ENCODE measurements at regions not wholly inside any gene's neighbourhood (a gene's known extent, or its start where the extent isn't known, plus 50 kb on each side); places are given as distances from the start of the nearest gene placed in this dataset.
A peak's percentile ranks its signal among the peaks of the same experiment; 100 is the strongest.

GRCh38 chr1:76018045-76018444, 56.5 kb upstream of the ST6GALNAC3 start:
- no peaks in the 10 kb centered on the region for H3K4me1 ChIP-seq
- TF ChIP-seq CTCF (IDR thresholded peaks at IDR 0.05) (no peak), POLR2A (IDR thresholded peaks at IDR 0.05) (no peak)
- no peak overlapping the region for H3K27ac ChIP-seq
- no peak for DNase-seq
- no peak overlapping the region for H3K4me3 ChIP-seq
- H3K9me3 ChIP-seq: no peaks in the 10 kb centered on the region
- H3K36me3 ChIP-seq: no peaks in the 10 kb centered on the region
- H3K27me3 ChIP-seq: no peaks in the 10 kb centered on the region

GRCh38 chr1:76021846-76022245, 52.7 kb upstream of the ST6GALNAC3 start:
- H3K36me3 ChIP-seq: no peaks in the 10 kb centered on the region
- H3K27me3 ChIP-seq: no peaks in the 10 kb centered on the region
- no peak for DNase-seq
- H3K4me3 ChIP-seq: no peak overlapping the region
- H3K9me3 ChIP-seq: no peaks in the 10 kb centered on the region
- H3K4me1 ChIP-seq: no peaks in the 10 kb centered on the region
- H3K27ac ChIP-seq: no peak overlapping the region
- no peak for TF ChIP-seq POLR2A (IDR thresholded peaks at IDR 0.05)
- no peak for TF ChIP-seq CTCF (IDR thresholded peaks at IDR 0.05)

- no peak for DNase-seq
Measured at GRCh38 chr1:76023669-76024435, 50.7 kb upstream of the ST6GALNAC3 start.

More at GRCh38 chr1:76023669-76024435, 50.7 kb upstream of the ST6GALNAC3 start:
- H3K27ac ChIP-seq: peak overlapping the region in 2 of 4 donors; percentile 10 to 20
- no peaks in the 10 kb centered on the region for H3K27me3 ChIP-seq
- no peak overlapping the region for H3K4me3 ChIP-seq
- no peak for TF ChIP-seq CTCF (IDR thresholded peaks at IDR 0.05)
- H3K36me3 ChIP-seq: no peaks in the 10 kb centered on the region
- no peaks in the 10 kb centered on the region for H3K9me3 ChIP-seq
- H3K4me1 ChIP-seq: no peaks in the 10 kb centered on the region
